GM12865 (cell line): ENCODE measurements at regions not wholly inside any gene's neighbourhood (a gene's known extent, or its start where the extent isn't known, plus 50 kb on each side); places are given as distances from the start of the nearest gene placed in this dataset.
"Not testable (repeated sequence)": the region's sequence is repeated elsewhere in the genome, so short reads cannot be mapped to it uniquely, and the experiment has no call there.

Source experiments
- DNase-seq: peaks from one replicate; pipeline ENCODE4 v3.0.0; 2010; ENCODE audit warnings: low read depth
- H3K4me3 ChIP-seq: 2 replicates; pipeline ENCODE4 v1.5.1; 2011; ENCODE audit warnings: mild to moderate bottlenecking, low read depth, low read length, control low read depth
- TF ChIP-seq, protein P1 (sequence below): IDR thresholded peaks from 2 replicates; pipeline ENCODE4 v1.5.1; 2011; ENCODE audit warnings: low read length, control low read depth, low read depth, inconsistent platforms; ENCODE audit not compliant: insufficient read depth; ENCODE audit errors: missing control alignments

DNA sequence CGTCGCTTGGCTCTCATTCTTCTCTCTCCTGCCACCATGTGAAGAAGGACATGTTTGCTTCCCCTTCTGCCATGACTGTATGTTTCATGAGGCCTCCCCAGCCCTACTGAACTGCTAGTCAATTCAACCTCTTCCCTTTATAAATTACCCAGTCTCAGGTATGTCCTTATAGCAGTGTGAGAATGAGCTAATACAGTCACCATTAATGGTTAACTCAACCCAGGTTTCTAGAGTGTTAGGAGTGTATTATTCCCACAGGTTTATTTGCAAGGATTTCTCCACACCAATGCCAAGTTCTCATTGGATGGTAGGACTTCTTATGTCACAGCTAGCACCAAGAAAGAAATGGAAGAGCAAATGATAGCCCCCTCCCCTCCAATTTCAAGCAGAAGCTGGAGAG is 71.9 kb downstream of the DYNAP start:
- H3K4me3 ChIP-seq, result no peak overlapping the region
- no peak for DNase-seq
- TF ChIP-seq, protein P1, sequence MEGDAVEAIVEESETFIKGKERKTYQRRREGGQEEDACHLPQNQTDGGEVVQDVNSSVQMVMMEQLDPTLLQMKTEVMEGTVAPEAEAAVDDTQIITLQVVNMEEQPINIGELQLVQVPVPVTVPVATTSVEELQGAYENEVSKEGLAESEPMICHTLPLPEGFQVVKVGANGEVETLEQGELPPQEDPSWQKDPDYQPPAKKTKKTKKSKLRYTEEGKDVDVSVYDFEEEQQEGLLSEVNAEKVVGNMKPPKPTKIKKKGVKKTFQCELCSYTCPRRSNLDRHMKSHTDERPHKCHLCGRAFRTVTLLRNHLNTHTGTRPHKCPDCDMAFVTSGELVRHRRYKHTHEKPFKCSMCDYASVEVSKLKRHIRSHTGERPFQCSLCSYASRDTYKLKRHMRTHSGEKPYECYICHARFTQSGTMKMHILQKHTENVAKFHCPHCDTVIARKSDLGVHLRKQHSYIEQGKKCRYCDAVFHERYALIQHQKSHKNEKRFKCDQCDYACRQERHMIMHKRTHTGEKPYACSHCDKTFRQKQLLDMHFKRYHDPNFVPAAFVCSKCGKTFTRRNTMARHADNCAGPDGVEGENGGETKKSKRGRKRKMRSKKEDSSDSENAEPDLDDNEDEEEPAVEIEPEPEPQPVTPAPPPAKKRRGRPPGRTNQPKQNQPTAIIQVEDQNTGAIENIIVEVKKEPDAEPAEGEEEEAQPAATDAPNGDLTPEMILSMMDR, result no peak

DNA sequence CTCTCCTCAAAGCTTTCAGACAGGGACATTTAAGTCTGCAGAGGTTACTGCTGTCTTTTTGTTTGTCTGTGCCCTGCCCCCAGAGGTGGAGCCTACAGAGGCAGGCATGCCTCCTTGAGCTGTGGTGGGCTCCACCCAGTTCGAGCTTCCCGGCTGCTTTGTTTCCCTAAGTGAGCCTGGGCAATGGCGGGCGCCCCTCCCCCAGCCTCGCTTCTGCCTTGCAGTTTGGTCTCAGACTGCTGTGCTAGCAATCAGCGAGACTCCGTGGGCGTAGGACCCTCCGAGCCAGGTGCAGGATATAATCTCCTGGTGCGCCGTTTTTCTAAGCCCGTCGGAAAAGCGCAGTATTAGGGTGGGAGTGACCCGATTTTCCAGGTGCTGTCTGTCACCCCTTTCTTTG is 78.7 kb downstream of the DYNAP start:
- not testable (repeated sequence) for DNase-seq, H3K4me3 ChIP-seq

DNA sequence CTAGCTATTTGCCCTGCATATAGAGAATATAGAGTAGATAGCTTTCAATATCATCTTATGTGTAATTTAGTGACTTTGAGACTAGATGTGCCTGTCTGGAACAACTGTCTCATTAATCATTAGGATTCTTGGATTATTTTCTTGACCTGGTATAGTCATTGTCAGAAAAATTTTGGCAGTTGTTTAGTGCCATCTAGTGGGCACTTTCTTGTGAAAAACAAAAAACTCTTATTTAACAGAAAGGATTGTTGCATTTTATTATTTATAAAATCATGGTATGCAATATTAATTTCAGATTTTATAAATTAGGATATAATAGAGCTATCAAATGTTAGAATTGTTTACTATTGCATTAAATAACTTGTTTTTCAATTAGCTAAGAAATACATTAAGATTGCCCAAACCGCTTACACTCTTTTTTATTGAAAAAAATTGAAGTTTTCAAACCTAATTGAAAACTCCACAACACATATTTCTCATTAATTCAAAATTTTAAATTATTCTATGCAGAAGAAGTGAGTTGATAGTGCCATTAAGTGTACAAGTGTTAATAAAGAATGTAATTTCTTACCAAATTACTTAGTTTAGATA is 80.3 kb downstream of the DYNAP start:
- no peak overlapping the region for H3K4me3 ChIP-seq
- TF ChIP-seq, protein P1, result peak; percentile 33
- DNase-seq, result peak; percentile 17

DNA sequence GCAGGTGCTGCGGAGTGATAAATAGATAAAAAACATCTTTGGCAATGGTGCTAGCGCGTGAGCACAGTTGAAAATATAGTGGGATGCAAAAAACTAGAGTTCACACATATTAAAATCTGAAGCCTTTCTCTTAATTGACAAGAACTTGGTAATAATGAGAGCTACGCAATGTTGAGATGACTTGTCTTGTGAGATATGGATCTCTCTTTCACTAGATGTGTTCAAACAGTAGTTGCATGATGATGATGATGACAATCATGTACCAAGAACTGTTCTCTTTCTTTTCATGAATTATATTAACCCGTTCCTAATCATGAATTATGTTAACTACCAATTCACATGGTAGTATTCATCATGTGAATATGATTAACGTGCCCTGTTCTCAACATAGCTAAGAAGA is 81.1 kb downstream of the DYNAP start:
- TF ChIP-seq, protein P1, result no peak
- no peak overlapping the region for H3K4me3 ChIP-seq
- no peak for DNase-seq

DNA sequence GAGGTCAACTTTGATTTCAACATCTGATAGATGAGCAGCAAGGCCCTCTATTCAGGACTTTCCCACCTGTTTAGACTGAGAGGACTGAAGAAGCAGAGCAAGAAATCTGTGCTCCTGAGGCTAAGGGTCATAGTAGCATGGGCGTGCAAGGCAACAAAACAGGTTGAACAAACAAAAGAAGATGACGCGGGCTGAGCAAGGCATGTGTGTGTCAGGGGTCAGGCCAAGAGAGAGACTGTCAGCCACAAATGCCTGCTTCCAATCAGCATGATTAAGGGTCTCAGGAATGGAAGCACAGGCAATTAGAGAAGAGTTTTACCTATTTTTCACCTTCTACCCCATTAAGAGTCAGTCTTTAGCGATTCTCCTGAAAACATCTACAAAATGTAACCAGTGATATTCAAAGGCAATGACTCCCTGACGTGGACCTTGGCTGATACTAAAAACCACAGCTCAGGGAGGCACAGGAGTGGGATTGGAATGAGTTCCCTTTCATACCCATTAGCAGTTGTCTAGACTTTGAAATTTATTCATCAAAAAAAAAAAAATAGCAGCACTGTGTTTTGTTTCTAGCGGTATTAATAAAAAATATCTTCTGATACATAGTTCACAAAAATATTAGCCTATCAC is 81.9 kb downstream of the DYNAP start:
- no peak overlapping the region for H3K4me3 ChIP-seq
- TF ChIP-seq, protein P1, result no peak
- DNase-seq, result no peak

DNA sequence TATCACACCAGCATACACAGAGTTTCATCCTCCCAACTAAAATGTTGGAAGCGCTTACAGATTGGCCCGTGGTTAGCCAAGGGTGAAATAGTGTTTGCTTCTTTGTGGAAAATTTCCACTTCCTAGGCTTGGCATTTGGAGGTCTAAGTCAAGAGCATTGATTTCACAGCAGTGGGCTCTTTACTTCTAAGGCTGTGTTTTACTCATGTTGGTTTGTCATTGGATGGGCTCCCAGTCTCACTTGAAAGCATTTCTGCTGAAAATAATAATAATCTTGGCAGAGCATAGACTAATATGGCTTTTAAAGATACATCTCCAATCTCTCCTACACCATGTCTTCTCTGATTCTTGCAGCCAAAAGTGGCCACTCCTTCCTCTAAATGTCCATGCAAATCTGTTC is 82.9 kb downstream of the DYNAP start:
- DNase-seq, result no peak
- H3K4me3 ChIP-seq, result no peak overlapping the region
- TF ChIP-seq, protein P1, result no peak

DNA sequence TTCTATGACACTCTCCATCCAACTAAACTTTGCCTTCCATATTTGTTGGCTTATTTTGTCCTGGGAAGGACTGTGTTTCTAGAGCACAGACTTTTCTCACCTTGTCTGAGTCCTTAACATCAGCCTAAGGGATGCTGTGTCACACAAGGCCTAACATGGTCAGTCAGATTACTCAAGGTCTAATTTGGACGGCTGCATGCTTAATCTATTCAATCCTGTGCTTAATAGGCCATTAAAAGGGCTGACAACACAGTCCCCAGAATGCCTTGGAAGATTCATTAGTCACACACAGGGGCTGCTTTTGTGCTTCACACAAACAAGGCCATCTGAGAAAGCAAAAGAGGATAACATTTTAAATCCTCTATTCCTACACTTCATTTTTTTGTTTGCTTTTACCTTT is 84.0 kb downstream of the DYNAP start:
- DNase-seq, result no peak
- H3K4me3 ChIP-seq, result no peak overlapping the region
- TF ChIP-seq, protein P1, result no peak
